ENCODE measurements at regions not wholly inside any gene's neighbourhood (a gene's known extent, or its start where the extent isn't known, plus 50 kb on each side); places are given as distances from the start of the nearest gene placed in this dataset.
A peak's percentile ranks its signal among the peaks of the same experiment; 100 is the strongest.

DNA sequence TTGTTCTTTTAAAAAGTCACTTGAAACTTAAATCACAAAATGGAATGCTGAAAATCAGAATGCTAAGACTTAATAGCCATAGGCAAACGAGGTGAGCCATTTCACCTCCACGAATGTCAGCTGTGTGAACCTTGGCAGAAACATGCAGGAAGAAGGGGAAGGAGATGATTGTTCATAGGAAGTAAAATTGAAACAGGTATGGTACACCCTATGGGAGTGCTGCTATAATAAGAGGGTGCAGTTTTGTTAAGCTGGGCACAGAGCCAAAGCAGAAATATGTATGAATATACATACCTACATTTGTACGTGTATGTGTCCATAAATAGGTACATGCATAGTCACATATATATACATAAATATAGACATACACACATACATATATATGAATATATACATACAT is 51.0 kb upstream of the SPINK5 start:
- no peak for DNase-seq

DNA sequence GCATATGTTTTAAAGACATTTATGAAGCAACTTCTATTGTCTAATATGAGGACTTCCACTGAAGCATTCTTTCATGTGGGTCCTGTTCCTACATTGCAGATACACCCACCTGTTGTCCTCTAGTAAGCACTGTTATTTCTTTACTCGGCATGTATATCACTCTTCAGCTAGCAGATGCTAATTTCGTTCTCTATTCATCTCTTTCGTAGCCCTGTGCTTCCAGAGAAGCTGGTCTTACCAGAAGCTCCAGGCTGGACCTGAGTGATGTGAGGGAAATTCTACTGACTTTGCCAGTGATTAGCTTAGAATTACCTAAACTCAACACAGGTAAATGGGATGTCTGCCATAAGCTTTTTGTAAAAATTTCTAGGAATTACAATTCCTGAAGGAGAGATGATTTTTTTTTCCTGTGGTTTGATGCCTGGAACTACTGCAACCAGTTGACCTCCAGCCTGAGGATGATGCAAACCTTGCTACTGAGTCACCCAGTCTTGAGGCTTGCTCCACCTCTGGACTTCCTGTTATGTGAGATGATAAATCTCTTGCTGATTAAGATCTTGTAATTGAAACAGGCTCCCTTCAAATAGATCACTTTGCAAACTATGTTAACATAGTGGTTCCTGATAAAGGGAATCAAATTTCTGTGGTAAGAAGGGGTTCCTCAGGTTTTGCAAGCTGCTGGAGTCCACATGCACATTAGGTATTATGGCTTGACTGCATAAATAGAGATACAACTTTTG is 52.2 kb upstream of the SPINK5 start:
- peak; percentile 5 for DNase-seq

DNA sequence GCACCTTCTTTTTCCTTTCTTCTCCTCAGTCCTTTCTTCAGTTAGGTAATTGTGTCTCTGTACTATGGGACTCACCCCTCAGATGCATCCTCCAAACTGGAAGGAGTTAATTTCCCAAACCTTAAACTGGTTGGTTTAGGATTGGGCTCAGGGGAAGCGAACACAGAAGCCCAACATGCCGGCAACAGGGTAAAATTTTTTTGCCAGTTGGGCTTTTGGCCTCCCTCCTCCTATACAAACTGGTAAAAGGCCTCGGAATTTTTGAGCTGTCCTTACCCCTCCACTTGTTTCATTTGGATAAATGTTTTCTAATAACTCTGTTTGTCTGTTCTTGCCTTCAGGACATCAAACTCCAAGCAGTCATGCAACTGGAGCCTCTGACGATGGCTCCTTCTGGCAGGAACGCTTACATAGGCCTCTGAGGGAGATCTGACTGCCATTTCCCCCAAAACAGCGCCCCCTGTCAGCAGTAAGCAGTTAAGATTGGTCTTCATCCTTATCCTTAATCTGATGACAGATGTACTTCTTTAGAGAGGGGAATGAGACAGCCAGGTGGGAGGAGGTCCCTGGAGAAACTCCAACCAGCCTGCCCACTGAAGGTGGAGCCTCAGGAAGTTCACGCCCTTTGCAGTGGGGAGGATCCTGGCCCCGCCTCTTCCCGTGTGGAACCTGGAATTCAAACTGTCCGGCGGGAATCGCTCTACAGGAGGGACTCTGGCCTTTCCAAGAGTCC is 57.8 kb upstream of the SPINK5 start:
- peak; percentile 36 for DNase-seq

DNA sequence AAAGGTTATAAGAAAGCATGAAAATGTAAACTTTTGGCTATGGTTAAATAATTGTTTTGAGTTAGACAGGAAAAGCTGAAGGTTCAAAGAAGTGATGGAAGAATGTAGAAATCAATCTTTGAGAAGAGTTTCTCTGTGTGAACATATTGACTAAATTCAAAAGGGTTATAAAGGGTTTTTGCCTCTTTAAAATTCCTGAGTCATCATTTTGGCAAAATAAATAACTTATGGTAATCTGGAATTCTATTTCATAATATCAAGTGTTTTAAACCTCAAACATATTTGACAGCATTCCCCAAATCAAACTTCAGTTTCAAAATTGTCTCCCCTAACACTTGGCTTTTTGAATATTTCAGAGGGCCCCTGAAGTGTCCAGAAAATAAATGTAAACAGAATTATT is 60.6 kb upstream of the SPINK5 start:
- DNase-seq, result no peak

DNA sequence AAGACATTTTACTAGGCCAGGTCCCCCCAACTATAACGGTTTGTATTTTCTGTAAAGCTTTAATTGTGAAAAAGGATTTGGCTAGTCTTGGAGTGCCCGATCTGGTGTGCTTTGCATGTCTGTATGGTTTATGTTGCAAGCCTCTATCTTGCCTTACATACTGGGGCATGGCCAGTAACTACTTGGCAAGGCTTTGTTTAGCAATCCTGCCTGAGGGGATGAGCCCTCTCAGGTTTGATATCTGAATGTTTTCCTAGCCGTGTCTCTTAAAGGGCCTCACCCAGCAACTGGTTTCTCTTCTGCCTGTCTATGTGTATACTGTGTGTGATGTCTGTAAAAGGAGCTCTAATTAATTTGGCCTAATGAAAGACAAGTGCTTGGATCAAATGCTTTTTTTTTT is 61.3 kb upstream of the SPINK5 start:
- DNase-seq, result no peak

DNA sequence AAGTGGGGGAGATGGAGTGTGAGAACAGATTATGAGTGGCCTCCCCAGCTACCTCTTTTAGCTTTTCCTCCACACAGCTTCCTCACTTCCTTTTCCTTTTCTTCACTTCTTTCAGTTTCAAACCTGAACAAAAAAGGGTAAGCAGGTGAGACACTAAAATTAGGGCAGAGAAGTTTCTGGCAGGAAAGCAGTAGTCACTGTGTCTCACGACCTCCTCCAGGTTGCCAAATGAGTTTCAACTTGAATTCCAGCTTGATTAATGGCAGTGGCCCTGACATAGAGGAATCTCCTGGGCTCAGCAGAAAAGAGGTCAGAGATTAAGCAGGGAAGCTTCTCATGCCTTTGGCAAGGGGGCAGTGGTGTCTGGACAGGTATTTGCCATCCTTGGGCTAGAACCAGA is 63.7 kb upstream of the SPINK5 start:
- no peak for DNase-seq

DNA sequence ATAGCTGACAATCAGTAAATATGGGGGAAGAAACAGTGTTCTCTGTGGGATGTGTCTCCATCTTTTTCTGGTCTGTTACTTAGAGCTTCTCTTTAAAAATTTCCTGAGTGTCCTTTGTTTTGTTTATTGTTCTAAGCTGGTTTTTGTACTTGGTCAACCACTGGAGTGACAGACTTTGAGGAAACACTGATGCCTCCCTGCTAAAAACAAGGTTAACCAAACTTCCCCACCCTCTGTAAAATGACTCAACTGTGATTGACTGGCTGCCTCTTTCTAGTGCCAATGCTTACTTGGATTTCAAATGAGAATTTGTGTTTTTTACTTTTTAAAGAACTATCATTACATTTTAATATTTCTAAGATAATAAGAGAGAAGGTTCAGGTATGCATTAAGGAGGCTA is 65.1 kb upstream of the SPINK5 start:
- DNase-seq, result no peak

DNA sequence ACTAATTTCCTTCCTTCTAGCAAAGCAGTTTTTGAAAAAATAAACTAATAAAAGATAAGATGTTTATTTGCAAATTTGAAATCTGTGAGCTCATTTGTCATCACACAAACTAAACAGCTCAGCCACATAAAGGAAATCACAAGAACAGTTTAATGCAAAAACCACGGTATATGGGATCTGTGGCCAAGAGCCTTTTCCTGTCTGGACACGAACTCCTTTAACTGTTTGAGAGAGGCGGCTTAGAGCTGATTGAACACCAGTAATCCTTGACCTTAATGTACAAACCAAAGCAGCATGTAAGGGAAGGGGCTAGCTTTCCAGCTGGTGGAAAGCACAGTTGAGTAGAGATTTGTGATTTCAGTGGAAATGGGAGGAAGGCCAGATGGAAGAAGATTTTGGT is 66.3 kb upstream of the SPINK5 start:
- DNase-seq, result no peak

DNA sequence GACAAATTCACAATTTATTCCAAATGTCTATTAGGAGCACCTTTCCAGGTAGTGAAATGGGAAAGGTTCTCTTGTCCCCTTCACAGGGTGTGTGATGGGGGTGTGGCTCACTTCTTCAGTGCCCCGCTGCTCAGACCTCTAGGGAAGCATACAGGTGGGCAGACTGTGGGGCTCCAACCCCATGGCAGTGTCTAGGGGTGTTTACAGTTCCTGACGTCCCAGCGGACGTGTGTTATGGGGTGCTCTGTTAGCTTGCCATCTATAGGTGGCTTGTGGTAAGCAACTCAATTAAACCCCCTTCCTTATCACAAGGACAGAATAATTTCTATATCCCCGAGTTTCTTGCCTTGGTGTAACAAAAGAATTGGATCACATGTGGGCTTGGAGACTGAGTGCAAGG is 67.4 kb upstream of the SPINK5 start:
- DNase-seq, result no peak

DNA sequence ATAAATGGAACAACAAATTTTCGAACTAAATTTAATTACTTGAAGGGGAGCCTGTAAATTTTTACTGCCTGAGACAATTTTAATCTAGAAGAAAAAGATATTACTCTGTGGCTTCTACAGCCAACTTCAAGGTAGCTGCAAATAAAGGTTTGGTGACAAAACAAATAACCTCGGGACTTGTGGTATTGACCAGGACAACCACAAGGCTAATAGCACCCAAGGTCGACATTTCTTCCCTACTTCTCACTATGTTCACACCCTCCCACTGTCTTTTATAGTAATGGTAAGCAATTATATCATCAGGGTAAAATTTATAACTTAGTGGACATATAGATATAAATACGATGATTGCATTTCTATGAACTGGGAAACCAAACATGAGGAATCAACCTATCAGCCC is 67.9 kb upstream of the SPINK5 start:
- no peak for DNase-seq

DNA sequence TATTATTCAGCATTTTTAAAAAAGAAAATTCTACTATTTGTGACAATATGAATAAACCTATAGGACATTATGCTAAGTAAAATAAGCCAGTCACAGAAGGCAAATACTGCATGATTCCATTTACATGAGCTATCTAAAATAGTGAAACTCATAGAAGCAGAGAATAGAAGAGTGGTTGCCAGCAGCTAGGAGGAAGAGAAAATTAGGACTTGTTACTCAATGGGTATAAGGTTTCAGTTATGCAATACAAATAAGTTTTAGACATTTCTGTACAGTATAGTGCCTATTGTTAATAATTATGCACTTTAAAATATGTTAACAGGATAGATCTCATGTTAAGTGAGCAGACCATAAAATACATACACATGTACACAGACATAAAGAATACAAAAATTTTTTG is 73.8 kb upstream of the SPINK5 start:
- no peak for DNase-seq

DNA sequence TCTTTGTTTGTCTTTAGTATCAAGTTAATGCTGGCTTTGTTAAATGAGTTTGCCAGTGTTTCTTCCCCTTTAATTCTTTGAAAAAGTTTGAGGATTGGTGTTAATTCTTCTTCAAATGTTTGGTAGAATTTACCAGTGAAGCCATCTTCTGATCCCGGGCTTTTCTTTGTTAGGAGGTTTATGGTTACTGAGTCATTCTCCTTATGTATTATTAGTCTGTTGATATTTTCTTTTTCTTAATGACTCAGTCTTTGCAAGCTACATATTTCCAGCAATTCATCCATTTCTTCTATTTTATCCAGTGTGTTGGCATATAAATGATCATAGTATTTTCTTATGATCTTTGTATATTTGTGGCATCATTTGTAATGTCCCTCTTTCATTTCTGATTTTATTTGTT is 74.5 kb upstream of the SPINK5 start:
- DNase-seq, result no peak

DNA sequence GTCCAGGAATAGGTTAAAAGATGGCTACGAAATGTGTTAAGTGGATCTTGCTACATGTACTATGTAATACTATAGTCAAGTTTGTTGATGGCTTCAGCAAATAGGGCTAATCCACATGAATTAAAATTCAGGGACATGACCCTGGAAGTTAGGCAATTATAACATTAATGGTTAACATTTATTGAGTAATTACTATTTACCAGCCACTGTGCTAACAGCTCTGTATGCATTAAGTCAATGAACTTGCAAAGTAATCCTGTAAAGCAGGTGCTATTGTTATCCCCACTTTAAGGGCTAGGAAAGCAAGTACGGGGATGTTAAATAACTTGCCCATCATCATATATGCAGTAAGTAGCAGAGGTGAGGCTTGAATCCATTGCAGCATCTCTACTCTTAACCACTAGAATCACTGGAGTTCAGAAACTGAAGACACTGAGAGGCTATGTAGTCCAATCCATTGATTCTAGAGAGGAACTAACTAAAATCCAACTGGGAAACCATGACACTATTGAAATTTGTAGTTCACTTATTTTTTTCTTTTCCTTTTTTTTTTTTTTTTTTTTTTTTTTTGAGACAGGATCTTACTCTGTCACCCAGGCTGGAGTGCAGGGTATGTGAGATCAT is 77.5 kb upstream of the SPINK5 start:
- no peak for DNase-seq

DNA sequence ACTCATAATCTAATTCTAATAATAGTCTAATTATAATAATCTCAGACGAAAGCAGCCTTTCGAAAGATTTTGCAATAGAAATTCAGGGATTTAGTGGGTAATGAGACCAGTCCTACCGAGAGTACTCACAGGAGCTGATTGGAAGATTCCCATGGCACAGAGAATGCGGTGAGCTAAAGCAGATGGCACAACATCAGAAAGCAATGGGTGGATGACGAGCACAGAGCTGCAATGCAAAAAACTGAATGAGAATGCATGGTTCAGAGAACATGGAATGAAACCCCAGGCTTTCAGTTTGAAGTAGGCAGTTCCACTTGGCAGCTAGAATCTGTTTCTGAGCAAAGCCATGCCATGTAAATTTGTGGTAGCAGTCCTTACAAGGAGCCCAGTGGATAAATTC is 78.2 kb upstream of the SPINK5 start:
- DNase-seq, result no peak

DNA sequence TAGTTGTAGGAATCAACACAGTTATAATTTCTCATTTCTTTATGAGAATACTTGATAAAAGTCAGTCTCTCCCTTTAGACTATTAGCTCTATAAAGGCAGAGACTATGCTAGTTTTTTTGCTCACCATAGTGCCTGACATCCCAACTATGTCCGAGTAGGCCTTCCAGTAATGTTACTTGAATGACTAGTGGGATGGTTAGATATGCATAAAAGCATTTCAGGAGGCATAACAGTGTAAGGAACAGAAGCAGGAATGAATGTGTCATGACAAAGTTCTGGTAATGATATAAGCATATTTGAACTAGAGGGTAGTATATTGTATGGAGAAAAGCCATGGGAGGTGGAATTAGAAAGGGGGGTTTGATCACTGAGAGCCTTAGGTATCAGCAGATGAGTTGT is 77.4 kb upstream of the C5orf46 start:
- no peak for DNase-seq

DNA sequence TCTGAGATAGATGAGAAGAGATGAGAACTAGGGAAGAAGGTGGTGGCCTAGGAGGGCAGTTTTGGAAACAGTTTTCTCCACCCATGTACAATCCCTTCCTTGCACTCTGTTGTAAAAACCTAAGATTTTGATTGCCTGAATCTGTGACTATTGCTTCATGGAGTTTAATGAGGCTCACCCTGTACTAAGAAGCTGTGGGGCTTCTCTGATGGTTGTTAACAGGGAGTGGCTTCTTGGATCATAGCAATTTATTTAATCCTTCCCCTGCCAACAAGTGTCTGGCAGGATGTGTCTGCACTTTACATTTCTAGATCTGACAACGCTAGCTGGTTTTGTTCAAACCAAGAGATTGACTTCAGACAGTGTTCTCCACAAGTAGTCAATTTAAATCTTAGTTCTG is 74.7 kb upstream of the C5orf46 start:
- no peak for DNase-seq

DNA sequence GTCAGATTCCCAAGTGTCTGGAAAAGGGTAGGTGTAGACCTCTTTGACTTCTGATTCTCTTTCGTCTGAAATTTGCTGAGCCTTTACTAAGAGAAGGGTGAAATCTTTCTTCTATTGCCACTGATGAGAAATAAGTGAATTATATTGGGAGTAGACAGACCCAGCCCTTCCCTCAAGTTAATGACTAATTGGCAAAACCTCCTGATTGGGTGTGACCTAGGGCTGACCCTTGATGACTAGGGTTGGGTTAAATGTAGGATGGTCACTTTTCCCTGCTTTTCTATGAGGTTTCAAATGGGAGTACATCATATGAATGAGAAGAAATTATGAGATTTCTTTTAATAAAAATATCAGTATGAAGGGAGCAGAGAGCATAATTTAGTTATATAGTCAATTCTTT is 73.4 kb upstream of the C5orf46 start:
- DNase-seq, result no peak

DNA sequence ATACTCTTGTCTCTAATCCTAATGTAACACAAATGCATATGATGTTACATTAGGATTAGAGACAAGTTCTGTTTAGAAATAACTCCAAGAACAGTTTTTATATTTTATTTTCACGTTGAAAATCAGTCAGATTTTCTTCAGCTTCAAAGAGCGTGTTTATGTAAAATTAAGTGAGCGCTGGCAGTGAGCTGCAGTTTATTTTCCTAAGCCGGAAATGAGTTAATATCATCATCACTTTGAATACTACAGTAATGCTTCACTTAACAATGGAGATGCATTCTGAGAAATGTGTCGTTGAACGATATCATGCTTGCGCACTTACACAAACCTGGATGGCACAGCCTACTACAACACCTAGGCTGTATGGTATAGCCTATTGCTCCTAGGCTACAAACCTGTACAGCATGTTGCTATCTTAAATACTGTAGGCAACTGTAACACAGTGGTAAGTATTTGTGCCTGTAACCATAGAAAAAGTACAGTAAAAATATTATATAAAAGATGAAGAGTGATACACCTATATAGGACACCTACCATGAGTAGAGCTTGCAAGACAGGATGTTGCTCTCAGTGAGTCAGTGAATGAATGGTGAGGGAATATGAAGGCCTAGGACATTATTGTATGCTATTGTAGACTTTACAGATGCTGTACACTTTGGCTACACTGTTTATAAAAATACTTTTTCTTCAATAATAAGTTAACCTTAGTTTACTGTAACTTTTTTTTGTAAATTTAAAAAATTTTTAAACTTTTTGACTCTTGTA is 65.9 kb upstream of the C5orf46 start:
- DNase-seq, result no peak

DNA sequence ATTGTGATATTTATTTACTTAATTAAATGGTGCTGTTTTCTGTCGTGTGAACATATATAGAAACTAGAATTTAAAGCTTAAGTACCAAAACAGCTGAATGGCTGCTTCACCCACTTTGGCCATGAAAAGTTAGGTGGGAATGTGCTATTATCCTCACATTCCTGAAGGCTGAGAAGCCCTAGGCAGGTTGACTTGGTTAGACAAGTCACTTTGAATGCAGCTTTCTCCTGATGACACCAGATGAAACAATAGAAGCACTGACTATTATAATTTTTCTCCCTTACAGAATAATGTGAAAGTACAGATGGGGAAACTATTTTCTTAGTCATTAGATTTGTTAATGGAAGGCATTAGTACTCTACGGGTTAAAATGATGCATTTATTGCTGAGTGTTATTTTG is 65.1 kb upstream of the C5orf46 start:
- no peak for DNase-seq

DNA sequence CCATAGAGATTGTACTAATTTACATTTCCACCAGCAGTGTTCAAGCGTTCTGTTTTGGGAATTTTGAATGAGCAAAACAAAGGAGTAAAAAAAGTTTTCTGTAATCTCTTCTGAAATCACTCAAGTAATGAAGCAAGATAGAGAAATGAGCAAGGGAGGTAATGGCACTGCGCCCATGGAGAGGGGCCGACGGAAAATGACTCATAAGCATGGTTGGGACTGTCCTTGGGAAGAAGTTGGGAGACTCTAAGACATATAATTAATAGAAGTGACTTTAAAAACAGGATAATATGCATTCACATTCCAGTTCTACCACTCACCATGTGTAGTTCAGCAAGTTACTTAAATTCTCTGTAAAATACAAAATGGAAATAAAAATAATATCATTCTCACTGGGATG is 62.5 kb upstream of the C5orf46 start:
- DNase-seq, result no peak

DNA sequence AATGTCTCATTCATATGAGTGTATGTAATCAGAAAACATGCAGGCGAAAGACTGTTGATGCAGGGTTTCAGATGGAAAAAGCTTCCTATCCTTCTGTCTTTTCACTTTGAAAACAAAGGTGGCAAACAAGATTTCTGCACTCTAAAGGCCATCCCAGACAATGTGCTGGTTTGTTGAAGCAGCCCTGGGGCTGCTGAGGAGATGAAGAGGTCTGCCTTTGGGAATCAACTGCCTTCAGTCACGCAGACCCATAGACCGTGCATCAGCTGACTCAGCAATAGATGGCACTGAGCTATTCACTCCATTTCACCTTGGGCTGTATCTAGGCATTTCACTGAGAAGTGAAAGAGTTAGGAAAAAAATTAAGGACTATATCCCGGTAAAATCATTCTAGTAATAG is 60.5 kb upstream of the C5orf46 start:
- DNase-seq, result no peak

DNA sequence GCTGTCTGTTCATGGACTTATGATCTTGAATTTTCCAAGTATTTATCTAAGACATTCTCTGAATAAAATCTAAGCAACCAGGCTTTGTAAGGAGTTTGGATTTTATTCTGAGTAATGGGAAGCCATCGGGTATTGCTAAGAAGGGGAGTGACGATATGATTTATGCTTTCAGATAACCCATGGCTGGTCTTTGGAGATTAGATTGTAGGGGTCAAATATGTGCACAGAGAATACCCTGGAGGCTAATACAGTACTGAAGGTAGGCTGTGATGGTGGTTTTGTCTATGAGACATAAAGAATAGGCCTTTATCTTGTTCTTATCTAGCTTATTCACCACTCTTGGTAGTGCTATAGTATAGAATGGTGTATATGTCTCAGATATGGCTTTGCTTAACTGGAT is 60.0 kb upstream of the C5orf46 start:
- peak; percentile 5 for DNase-seq

DNA sequence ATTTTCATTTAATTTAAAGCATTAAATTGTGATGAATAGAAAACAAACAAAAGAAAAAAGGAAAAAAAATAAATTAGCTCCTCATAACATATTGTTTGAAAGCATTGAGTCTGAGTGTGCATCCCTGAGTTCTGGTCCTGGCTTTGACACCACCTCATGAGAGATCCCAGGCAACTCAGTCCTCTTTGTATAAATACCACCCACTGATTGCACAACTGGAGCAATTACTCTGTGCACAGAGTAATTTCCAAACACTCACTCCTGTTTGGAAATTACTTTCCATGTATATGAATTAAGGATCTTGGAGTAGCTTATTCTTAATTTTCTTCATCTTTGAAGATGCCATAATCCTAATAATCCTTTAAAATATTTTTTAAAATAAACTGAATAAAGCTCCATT is 59.4 kb upstream of the C5orf46 start:
- no peak for DNase-seq

All from OCI-M1 (cell line).